Chondrocyte (in vitro differentiated cells): ENCODE measurements at regions not wholly inside any gene's neighbourhood (a gene's known extent, or its start where the extent isn't known, plus 50 kb on each side); places are given as distances from the start of the nearest gene placed in this dataset.

Experiments used
- DNase-seq: peaks from one replicate; pipeline ENCODE4 v3.0.0; 2021; ENCODE audit warnings: mixed read lengths, low spot score
- H3K27ac Mint-ChIP-seq: one replicate; pipeline ENCODE4 v1.8.0; 2021; ENCODE audit warnings: mild to moderate bottlenecking, moderate library complexity, mixed read lengths; ENCODE audit not compliant: unreplicated experiment
- H3K27me3 Mint-ChIP-seq: 2 replicates; pipeline ENCODE4 v1.8.0; 2021; ENCODE audit warnings: low read depth, mixed read lengths
- H3K36me3 Mint-ChIP-seq: 2 replicates; pipeline ENCODE4 v1.8.0; 2021; ENCODE audit warnings: low read depth, mixed read lengths
- H3K4me1 Mint-ChIP-seq: 2 replicates; pipeline ENCODE4 v1.8.0; 2021; ENCODE audit warnings: low read depth, mild to moderate bottlenecking, mixed read lengths
- H3K4me3 Mint-ChIP-seq: one replicate; pipeline ENCODE4 v1.8.0; 2021; ENCODE audit warnings: mild to moderate bottlenecking, moderate library complexity, mixed read lengths; ENCODE audit not compliant: unreplicated experiment
- H3K9me3 Mint-ChIP-seq: 2 replicates; pipeline ENCODE4 v1.8.0; 2021; ENCODE audit warnings: low read depth, mixed read lengths
- TF ChIP-seq, protein P1 (sequence below): fragments of 200-600 bp; sonication (generic); IDR thresholded peaks from 2 replicates; pipeline ENCODE4 v1.5.0; 2021; ENCODE audit warnings: antibody characterized with exemption, mild to moderate bottlenecking, moderate library complexity

DNA sequence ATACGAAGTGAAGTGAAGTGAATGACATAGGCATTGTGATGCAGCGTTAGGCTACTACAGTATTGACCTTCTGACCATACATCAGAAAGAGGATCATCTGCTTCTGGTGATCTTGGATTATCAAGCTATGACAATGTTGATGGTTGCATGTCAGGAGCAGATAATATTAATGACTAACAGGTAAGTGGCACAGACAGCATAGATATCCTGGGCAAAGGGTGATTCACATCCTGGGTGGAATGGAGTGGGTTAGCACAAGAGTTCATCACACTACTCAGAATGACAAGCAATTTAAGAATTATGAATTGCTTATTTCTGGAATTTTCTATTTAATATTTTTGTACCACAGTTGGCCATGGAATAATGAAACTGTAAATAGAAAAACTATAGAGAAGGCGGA, 397.9 kb upstream of the ATP2B1 start:
- TF ChIP-seq, protein P1, sequence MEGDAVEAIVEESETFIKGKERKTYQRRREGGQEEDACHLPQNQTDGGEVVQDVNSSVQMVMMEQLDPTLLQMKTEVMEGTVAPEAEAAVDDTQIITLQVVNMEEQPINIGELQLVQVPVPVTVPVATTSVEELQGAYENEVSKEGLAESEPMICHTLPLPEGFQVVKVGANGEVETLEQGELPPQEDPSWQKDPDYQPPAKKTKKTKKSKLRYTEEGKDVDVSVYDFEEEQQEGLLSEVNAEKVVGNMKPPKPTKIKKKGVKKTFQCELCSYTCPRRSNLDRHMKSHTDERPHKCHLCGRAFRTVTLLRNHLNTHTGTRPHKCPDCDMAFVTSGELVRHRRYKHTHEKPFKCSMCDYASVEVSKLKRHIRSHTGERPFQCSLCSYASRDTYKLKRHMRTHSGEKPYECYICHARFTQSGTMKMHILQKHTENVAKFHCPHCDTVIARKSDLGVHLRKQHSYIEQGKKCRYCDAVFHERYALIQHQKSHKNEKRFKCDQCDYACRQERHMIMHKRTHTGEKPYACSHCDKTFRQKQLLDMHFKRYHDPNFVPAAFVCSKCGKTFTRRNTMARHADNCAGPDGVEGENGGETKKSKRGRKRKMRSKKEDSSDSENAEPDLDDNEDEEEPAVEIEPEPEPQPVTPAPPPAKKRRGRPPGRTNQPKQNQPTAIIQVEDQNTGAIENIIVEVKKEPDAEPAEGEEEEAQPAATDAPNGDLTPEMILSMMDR, result no peak
- H3K27ac Mint-ChIP-seq, result no peak overlapping the region
- H3K36me3 Mint-ChIP-seq, result no peaks in the 10 kb centered on the region

DNA sequence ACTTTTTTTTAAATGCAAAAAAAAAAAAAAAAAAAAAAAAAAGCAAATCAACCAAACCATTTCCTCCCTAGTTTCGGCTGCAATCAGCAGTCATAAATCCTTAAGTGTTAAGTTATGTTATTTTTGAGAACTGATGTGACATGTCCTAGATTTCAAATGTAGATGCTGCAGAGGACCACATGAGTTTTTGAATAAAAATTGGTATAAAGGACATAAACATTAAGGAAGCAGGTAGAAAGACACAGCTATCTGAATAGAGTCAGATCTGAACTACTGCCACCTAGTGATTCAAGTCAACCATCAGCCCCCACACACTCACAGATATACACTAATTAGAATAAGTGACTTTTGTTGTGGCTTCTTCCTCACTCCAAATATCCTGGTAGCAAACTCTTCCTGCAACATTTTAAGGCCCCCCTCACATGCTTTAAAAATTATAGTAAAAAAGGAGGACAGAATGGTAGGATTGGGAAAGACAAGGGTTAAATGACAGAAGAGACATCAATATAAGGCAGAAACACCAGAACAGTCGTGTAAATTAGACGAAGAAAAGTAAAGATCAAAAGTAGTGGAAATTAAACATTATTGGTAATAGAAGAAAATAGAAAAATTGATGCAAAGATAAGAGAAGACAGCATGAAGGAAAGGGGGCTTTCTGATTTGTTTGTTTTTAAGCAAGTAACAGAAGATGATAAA, 394.5 kb upstream of the ATP2B1 start:
- Mint-ChIP-seq H3K27me3 (no peaks in the 10 kb centered on the region), H3K27ac (no peak overlapping the region), H3K4me1 (peaks cover 19% of the 10 kb centered on the region), H3K36me3 (no peaks in the 10 kb centered on the region), H3K4me3 (no peak overlapping the region), H3K9me3 (no peaks in the 10 kb centered on the region)
- TF ChIP-seq, protein P1, result peak; percentile 82
- no peak for DNase-seq

More for the DNA sequence above, 397.9 kb upstream of the ATP2B1 start:
- H3K4me3 Mint-ChIP-seq, result no peak overlapping the region
- H3K4me1 Mint-ChIP-seq, result no peaks in the 10 kb centered on the region
- no peak for DNase-seq
- no peaks in the 10 kb centered on the region for H3K27me3 Mint-ChIP-seq
- no peaks in the 10 kb centered on the region for H3K9me3 Mint-ChIP-seq

DNA sequence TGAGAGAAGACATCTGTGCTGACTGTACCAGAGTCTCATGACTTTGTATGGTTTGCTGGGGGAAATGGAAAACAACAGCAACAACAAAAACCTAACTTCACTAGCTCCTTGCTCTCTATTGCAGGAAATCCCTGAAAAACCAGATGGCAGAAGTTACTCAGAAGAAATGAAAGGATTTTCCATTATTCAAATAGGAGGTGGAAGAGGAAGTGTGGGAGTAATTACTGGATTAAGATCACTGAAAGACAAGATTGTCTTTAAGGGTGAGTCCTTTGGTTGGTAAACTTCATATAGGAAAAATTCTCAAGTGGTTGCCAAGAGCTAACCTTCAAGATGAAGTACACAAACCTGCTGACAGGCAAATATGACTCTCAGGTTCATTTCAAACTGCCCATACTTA, 391.9 kb upstream of the ATP2B1 start:
- H3K4me3 Mint-ChIP-seq, result no peak overlapping the region

DNA sequence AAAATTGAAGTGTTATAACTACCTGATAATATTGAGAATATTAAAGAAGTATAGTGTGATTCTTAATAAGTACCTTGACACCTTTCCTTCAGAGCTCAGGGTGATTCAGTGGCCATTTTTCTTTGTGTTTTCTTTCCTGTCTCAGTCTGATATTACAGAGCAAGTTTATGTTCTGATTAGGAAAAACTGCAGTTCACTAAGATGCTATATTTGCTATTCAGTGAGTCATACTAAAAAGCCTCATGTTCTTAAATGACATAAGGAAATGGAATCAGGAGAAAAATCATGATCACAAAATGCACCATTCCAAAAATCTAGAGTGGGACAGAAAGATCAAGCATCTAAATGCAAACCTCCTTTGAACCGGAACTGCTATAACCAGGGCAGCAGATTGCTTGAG, 390.6 kb upstream of the ATP2B1 start:
- Mint-ChIP-seq H3K4me3 (no peak overlapping the region), H3K4me1 (peaks cover 22% of the 10 kb centered on the region), H3K27me3 (no peaks in the 10 kb centered on the region), H3K27ac (peak overlapping the region; percentile 32), H3K9me3 (no peaks in the 10 kb centered on the region), H3K36me3 (no peaks in the 10 kb centered on the region)
- no peak for DNase-seq
- TF ChIP-seq, protein P1, result no peak

More for the DNA sequence above, 391.9 kb upstream of the ATP2B1 start:
- Mint-ChIP-seq H3K27ac (no peak overlapping the region), H3K27me3 (no peaks in the 10 kb centered on the region), H3K4me1 (peaks cover 22% of the 10 kb centered on the region), H3K9me3 (no peaks in the 10 kb centered on the region), H3K36me3 (no peaks in the 10 kb centered on the region)
- TF ChIP-seq, protein P1, result no peak
- no peak for DNase-seq

DNA sequence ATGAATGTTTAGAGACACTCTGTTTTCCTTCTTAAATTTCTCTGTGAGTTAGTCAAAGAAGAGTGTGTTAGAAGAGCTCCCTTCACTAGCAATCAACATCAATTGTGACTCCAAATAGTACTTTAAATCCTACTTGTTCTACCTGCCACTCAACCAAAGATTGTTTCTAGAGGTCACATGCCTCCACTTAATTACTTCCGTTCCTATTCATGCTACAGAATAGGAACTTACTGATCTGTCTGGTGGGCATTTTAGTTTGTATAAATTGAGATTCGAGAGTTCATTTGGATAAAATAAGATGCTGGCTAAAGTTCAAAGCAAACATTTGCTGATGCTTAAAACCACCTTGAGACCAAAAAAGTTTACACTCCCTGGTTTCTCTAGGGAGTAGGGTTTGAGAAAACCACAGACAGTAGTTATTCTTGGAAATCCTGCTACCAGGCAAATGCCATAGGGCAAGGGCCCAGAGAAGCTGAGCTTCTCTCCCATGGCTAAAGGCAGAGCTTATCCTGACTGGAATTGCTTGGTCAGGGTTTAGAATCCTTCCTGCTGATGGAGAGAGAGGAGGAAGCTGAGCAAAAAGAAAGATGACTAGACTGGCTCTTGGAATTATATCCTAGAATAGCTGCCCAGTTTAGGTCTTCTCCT, 389.6 kb upstream of the ATP2B1 start:
- Mint-ChIP-seq H3K27me3 (no peaks in the 10 kb centered on the region), H3K9me3 (no peaks in the 10 kb centered on the region), H3K27ac (peak overlapping the region; percentile 32), H3K36me3 (no peaks in the 10 kb centered on the region), H3K4me3 (no peak overlapping the region), H3K4me1 (peaks cover 22% of the 10 kb centered on the region)
- TF ChIP-seq, protein P1, result no peak
- no peak for DNase-seq
